Skeletal muscle satellite cell (primary cell): ENCODE measurements at regions not wholly inside any gene's neighbourhood (a gene's known extent, or its start where the extent isn't known, plus 50 kb on each side); places are given as distances from the start of the nearest gene placed in this dataset.

ENCODE experiments used
- H3K27me3 ChIP-seq: 2 replicates; pipeline ENCODE4 v1.7.0; 2013; ENCODE audit warnings: low read length; ENCODE audit not compliant: control insufficient read depth, insufficient read depth
- H3K36me3 ChIP-seq: 2 replicates; pipeline ENCODE4 v1.7.0; 2013; ENCODE audit warnings: mild to moderate bottlenecking, control low read depth, low read length; ENCODE audit not compliant: insufficient read depth
- H3K4me1 ChIP-seq: 2 replicates; pipeline ENCODE4 v1.7.0; 2013; ENCODE audit warnings: low read length; ENCODE audit not compliant: control insufficient read depth, insufficient read depth
- H3K4me2 ChIP-seq: 2 replicates; pipeline ENCODE4 v1.7.0; 2013; ENCODE audit warnings: mild to moderate bottlenecking, low read length
- H3K4me3 ChIP-seq: 2 replicates; pipeline ENCODE4 v1.7.0; 2013; ENCODE audit warnings: low read length
- H3K9ac ChIP-seq: 2 replicates; pipeline ENCODE4 v1.7.0; 2013; ENCODE audit warnings: mild to moderate bottlenecking, low read depth, low read length, moderate library complexity
- H3K9me3 ChIP-seq: replicated peaks from 2 replicates; pipeline ENCODE4 v1.7.0; 2013; ENCODE audit warnings: mild to moderate bottlenecking, control low read depth, low read length

DNA sequence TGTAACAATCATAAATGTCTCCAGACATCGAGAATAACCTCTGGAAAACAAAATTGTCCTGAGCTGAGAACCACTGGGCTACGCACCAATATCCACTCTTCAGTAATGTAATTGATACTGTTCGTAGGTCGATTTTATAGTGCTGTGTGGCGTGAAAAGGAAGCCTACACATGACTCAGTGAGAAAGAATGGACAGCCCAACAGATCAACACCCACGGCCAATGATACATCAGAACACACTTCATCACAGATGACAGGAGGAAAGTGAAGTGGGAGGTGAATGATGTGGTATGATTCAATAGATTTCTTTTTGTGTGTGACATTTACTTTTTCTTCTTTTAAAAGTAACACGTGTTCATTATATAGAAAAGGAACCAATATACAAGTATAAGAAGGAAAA lies 93.5 kb downstream of the RPS12 start:
- Histone ChIP-seq H3K9ac (peak overlapping the region; percentile 62), H3K4me3 (peak overlapping the region; percentile 41), H3K9me3 (no peaks in the 10 kb centered on the region), H3K4me1 (peaks cover 21% of the 10 kb centered on the region), H3K36me3 (no peaks in the 10 kb centered on the region), H3K4me2 (peak overlapping the region; percentile 62), H3K27me3 (no peaks in the 10 kb centered on the region)

- H3K36me3 ChIP-seq: no peaks in the 10 kb centered on the region
- H3K9me3 ChIP-seq: no peaks in the 10 kb centered on the region
- H3K4me3 ChIP-seq: no peak overlapping the region
- no peak overlapping the region for H3K9ac ChIP-seq
- H3K4me1 ChIP-seq: peaks cover 25% of the 10 kb centered on the region
- no peaks in the 10 kb centered on the region for H3K27me3 ChIP-seq
- no peak overlapping the region for H3K4me2 ChIP-seq
These were observed 95.4 kb downstream of the RPS12 start for GRCh38 chr6:132909742-132910141.

DNA sequence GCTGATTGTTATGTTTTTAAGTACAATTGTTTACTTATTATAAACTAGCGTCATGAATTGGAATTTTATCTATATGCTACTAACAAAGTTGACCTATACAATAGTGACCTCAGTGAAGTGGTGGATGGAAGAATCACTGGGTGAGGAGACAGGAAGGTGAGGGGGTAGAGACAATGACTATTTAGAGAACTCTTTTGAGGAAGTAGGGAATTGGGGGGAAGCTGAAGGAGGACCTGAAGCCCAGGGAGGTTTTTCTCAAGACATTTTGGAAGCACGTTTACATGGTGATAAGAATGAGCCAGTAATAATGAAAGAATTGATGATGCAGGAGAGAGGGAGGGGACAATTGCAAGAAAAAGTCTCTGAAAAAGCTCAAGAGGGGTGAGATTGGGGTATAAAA lies 96.4 kb downstream of the RPS12 start:
- Histone ChIP-seq H3K9ac (no peak overlapping the region), H3K4me2 (no peak overlapping the region), H3K4me1 (peaks cover 25% of the 10 kb centered on the region), H3K27me3 (no peaks in the 10 kb centered on the region), H3K9me3 (no peaks in the 10 kb centered on the region), H3K36me3 (no peaks in the 10 kb centered on the region), H3K4me3 (no peak overlapping the region)

GRCh38 chr6:132919045-132919860 lies 104.9 kb downstream of the RPS12 start:
- H3K9ac ChIP-seq: peak overlapping the region; percentile 58
- peak overlapping the region; percentile 42 for H3K4me3 ChIP-seq
- H3K36me3 ChIP-seq: no peaks in the 10 kb centered on the region
- no peaks in the 10 kb centered on the region for H3K27me3 ChIP-seq
- peak overlapping the region; percentile 76 for H3K4me2 ChIP-seq
- H3K9me3 ChIP-seq: no peaks in the 10 kb centered on the region
- H3K4me1 ChIP-seq: peaks cover 17% of the 10 kb centered on the region

DNA sequence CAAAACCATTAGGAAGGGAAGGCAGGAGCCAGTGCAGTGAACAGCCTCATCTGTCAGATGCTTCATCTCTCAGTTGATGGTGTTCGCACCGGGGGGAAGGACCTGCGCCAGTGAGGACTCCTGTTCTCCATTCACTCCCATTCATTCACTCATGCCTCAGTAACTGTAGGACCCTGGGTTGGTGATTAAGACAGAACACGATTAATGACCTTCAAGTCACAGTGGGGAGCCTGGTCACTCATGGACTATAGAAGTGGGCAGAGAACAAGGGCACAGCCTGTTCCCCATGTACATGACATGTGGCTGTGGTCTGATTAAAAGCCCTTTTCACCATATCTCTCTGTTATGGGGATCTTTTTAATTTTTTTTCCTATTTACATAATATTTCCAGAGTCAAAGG lies 113.3 kb downstream of the RPS12 start:
- no peaks in the 10 kb centered on the region for H3K9me3 ChIP-seq
- H3K36me3 ChIP-seq: no peaks in the 10 kb centered on the region
- H3K4me2 ChIP-seq: no peak overlapping the region
- no peak overlapping the region for H3K4me3 ChIP-seq
- peaks cover 13% of the 10 kb centered on the region for H3K4me1 ChIP-seq
- H3K27me3 ChIP-seq: peaks cover 22% of the 10 kb centered on the region
- H3K9ac ChIP-seq: no peak overlapping the region

DNA sequence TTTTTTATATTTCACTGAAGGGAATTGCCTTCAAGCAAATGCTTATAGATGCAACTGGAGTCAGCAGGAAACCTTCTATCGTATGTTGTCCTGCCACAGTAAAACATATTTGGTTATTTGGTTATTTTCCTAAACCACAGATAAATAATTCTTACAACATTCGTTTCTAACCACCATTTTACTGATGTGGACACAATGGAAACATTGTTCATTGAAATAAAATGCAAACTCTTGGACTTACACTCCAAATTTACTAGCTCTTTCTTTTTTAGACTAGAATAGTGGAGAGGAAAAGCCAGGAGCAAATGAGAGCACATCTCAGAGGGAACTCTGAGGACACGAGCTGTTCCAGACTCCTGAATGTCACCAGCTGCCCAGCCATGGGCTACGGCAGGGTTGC lies 114.8 kb downstream of the RPS12 start:
- peaks cover 20% of the 10 kb centered on the region for H3K4me1 ChIP-seq
- no peak overlapping the region for H3K9ac ChIP-seq
- H3K36me3 ChIP-seq: no peaks in the 10 kb centered on the region
- H3K4me2 ChIP-seq: no peak overlapping the region
- no peak overlapping the region for H3K4me3 ChIP-seq
- H3K9me3 ChIP-seq: no peaks in the 10 kb centered on the region
- H3K27me3 ChIP-seq: peaks cover 34% of the 10 kb centered on the region

DNA sequence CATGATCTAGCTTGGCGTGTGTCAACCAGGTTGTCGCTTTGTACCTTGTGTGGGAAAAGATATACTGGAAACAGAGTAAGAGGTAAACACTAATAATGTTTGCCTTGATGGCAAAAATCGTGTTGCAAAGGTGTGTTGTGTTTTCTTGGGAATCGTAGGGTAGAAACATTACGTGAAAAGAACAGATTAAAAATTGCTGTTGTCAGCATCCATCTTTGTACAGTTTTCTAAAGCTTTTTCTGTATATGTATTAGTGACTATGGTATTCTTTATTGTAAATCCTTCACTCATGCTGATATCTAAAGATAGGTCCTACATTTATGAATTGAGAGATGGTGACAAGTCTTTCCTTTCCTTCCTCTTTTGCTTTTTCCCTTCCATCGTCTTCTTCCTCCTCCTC lies 116.9 kb downstream of the RPS12 start:
- H3K4me2 ChIP-seq: peak overlapping the region; percentile 55
- no peaks in the 10 kb centered on the region for H3K36me3 ChIP-seq
- H3K9ac ChIP-seq: no peak overlapping the region
- H3K27me3 ChIP-seq: peaks cover 44% of the 10 kb centered on the region
- H3K4me1 ChIP-seq: peaks cover 20% of the 10 kb centered on the region
- no peaks in the 10 kb centered on the region for H3K9me3 ChIP-seq
- H3K4me3 ChIP-seq: no peak overlapping the region

GRCh38 chr6:132931936-132932514 lies 117.7 kb downstream of the RPS12 start:
- H3K27me3 ChIP-seq: peaks cover 44% of the 10 kb centered on the region
- H3K4me1 ChIP-seq: peaks cover 20% of the 10 kb centered on the region
- H3K36me3 ChIP-seq: no peaks in the 10 kb centered on the region
- peak overlapping the region; percentile 55 for H3K4me2 ChIP-seq
- H3K9me3 ChIP-seq: no peaks in the 10 kb centered on the region
- peak overlapping the region; percentile 11 for H3K9ac ChIP-seq
- no peak overlapping the region for H3K4me3 ChIP-seq

GRCh38 chr6:132932588-132932987 lies 118.2 kb downstream of the RPS12 start:
- peaks cover 40% of the 10 kb centered on the region for H3K27me3 ChIP-seq
- peak overlapping the region; percentile 11 for H3K9ac ChIP-seq
- H3K4me3 ChIP-seq: no peak overlapping the region
- H3K36me3 ChIP-seq: no peaks in the 10 kb centered on the region
- no peaks in the 10 kb centered on the region for H3K9me3 ChIP-seq
- H3K4me1 ChIP-seq: peaks cover 20% of the 10 kb centered on the region
- peak overlapping the region; percentile 42 for H3K4me2 ChIP-seq

DNA sequence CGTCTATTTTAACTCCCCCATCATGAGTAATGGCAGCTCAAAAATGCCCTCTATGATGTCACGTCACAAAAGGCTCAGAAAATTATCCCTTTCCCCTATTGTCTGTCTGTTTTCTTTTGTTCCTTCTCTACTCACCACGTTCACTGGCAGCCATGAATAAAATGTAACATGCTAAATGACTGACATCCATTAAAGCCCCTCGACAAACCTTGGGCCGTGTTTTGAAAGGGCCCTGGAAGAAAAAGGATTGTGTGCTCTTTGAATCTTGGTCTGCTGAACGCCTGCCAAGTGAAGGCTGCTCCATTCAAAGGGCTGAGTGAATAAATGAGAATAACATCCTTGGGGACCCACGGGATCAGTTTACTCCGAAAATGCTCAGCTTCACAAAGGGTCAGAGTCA lies 118.7 kb downstream of the RPS12 start:
- H3K36me3 ChIP-seq: no peaks in the 10 kb centered on the region
- H3K4me1 ChIP-seq: peaks cover 20% of the 10 kb centered on the region
- H3K4me3 ChIP-seq: no peak overlapping the region
- no peaks in the 10 kb centered on the region for H3K9me3 ChIP-seq
- no peak overlapping the region for H3K4me2 ChIP-seq
- H3K9ac ChIP-seq: no peak overlapping the region
- peaks cover 36% of the 10 kb centered on the region for H3K27me3 ChIP-seq

- H3K27me3 ChIP-seq: peaks cover 32% of the 10 kb centered on the region
- peaks cover 20% of the 10 kb centered on the region for H3K4me1 ChIP-seq
- no peak overlapping the region for H3K4me3 ChIP-seq
- no peaks in the 10 kb centered on the region for H3K9me3 ChIP-seq
- no peak overlapping the region for H3K4me2 ChIP-seq
- no peak overlapping the region for H3K9ac ChIP-seq
- H3K36me3 ChIP-seq: no peaks in the 10 kb centered on the region
These were observed 120.1 kb downstream of the RPS12 start for GRCh38 chr6:132934496-132934895.

DNA sequence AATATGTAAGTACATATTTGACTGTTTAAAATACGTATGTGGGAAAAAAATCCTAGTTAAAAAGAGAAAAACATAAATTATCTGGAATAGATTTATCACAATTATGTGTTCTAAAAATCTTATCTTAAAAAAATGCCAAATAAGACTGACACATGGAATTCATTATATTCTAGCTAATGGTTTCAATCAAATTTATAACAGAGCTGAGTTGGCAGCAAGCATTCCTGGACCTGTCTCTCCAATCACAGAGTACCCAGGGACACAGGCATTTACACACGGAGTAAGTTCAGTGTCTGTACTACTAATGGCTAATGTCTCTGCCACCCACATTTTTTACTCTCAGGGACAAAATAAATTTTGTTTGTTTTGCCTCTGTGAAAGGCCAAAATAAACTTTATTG lies 122.3 kb downstream of the RPS12 start:
- H3K9ac ChIP-seq: no peak overlapping the region
- no peaks in the 10 kb centered on the region for H3K36me3 ChIP-seq
- H3K4me3 ChIP-seq: no peak overlapping the region
- no peak overlapping the region for H3K4me2 ChIP-seq
- H3K9me3 ChIP-seq: no peaks in the 10 kb centered on the region
- H3K27me3 ChIP-seq: peaks cover 21% of the 10 kb centered on the region
- peaks cover 16% of the 10 kb centered on the region for H3K4me1 ChIP-seq
